Tibial artery (tissue), 4 donors: ENCODE measurements at regions not wholly inside any gene's neighbourhood (a gene's known extent, or its start where the extent isn't known, plus 50 kb on each side); places are given as distances from the start of the nearest gene placed in this dataset.

ENCODE experiments used
- DNase-seq, 2 donors: peaks; one replicate each; pipeline ENCODE4 v3.0.0-alpha.2; 2019
- H3K27ac ChIP-seq, 2 donors: fragments of 200-600 bp; sonication (generic) in 1 of 2; 1 replicate in 1 of 2; 2 replicates in 1 of 2; pipeline ENCODE4 v1.5.1; 2018 to 2019; ENCODE audit warnings: mild to moderate bottlenecking in 1 of 2
- H3K27me3 ChIP-seq, 2 donors: fragments of 200-600 bp; sonication (generic) in 1 of 2; one replicate each; pipeline versions ENCODE4 v1.5.1 to v1.6.0; 2016 to 2019
- H3K36me3 ChIP-seq, 3 donors: fragments of 200-600 bp; sonication (generic) in 2 of 3; one replicate each; pipeline ENCODE4 v1.5.1; 2016 to 2019; ENCODE audit warnings: mild to moderate bottlenecking in 2 of 3
- H3K4me1 ChIP-seq, 4 donors: fragments of 200-600 bp; sonication (generic) in 2 of 4; 1 replicate in 3 of 4; 2 replicates in 1 of 4; pipeline ENCODE4 v1.5.1; 2016 to 2019
- H3K4me3 ChIP-seq, 2 donors: fragments of 200-600 bp; sonication (generic) in 1 of 2; 1 replicate in 1 of 2; 2 replicates in 1 of 2; pipeline ENCODE4 v1.5.1; 2018 to 2019; ENCODE audit warnings: mild to moderate bottlenecking in 2 of 2
- H3K9me3 ChIP-seq, 3 donors: fragments of 200-600 bp; sonication (generic) in 1 of 3; one replicate each; pipeline ENCODE4 v1.5.1; 2016 to 2019
- intact Hi-C: fragments of 100-400 bp; cut with DNase I; formaldehyde crosslinking; loops from one replicate; pipeline ENCODE4 v1.15.0; 2023; ENCODE audit warnings: low total_unique reads
- TF ChIP-seq, protein P1 (sequence below), 2 experiments: fragments of 200-600 bp in 1 of 2; fragments of 450-650 bp in 1 of 2; IDR thresholded peaks; one replicate each; pipeline ENCODE4 v1.5.1; 2017 to 2019; ENCODE audit warnings: antibody characterized with exemption in 2 of 2, mild to moderate bottlenecking in 1 of 2, moderate library complexity in 1 of 2

DNA sequence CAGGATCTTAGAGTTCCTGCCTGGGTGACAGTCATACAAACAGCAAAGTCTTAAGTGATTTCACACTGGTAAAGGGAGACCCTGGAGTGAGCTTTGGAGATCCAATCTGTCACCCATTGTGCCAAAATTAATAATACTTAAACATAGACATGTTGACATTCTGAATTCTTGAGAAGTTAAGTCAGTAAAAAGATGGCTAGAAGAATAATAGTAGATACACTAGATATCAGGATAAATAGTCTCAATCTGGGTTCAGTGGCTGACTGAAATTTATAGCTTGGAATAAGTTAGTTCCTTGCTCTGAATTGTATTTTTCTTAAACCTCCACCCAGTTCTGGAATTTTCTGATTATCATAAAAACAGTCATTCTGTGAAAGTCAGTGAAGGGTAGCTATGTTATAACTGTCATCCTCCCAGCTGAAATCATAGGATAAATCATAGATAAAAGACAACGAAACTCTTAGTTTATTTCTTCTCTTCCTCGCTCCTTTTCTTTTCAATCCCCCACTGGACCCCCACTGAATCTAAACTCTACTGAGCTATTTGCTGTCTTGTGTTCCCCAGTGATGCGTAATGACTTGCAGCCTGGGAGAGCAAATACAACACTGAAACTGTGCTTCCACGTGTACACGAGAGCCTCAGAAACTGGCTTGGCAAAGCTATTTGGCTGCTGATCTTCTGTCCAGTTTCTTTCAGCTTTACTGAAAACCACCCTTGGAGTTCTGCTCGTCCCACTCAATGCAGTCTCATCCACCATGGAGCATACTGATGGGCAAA, 175.4 kb upstream of the TP63 start:
- H3K36me3 ChIP-seq = no peaks in the 10 kb centered on the region
- no peaks in the 10 kb centered on the region for H3K9me3 ChIP-seq
- intact Hi-C loops = no loop called here
- DNase-seq = no peak
- no peak overlapping the region for H3K4me3 ChIP-seq
- H3K4me1 ChIP-seq = peaks cover 0 to 33% (median 8%) of the 10 kb centered on the region in 4 donors
- no peaks in the 10 kb centered on the region for H3K27me3 ChIP-seq
- no peak overlapping the region for H3K27ac ChIP-seq
- TF ChIP-seq, protein P1, sequence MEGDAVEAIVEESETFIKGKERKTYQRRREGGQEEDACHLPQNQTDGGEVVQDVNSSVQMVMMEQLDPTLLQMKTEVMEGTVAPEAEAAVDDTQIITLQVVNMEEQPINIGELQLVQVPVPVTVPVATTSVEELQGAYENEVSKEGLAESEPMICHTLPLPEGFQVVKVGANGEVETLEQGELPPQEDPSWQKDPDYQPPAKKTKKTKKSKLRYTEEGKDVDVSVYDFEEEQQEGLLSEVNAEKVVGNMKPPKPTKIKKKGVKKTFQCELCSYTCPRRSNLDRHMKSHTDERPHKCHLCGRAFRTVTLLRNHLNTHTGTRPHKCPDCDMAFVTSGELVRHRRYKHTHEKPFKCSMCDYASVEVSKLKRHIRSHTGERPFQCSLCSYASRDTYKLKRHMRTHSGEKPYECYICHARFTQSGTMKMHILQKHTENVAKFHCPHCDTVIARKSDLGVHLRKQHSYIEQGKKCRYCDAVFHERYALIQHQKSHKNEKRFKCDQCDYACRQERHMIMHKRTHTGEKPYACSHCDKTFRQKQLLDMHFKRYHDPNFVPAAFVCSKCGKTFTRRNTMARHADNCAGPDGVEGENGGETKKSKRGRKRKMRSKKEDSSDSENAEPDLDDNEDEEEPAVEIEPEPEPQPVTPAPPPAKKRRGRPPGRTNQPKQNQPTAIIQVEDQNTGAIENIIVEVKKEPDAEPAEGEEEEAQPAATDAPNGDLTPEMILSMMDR (IDR thresholded peaks at IDR 0.05) = no peak

DNA sequence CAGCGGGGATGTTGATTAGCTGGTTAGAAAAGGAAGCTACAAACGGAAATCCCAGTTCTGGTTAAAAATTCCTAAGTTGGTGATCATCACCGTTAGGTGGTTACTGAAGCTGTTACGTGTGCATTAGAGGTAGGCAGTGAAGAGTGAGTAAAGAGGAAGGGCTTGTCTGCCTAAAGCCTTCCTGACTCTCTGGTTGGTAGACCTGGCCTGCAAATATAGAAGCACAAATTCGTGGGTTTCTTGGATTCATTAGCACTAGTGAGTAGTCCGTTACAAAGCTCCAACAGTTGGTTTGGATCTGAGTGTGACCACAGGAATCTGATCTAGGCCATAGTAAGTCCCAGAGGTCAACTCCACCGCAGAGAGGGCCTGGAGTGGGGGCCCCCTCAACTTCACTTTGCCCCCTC, 174.0 kb upstream of the TP63 start:
- Histone ChIP-seq H3K4me1 (peaks cover 0 to 33% (median 8%) of the 10 kb centered on the region in 4 donors), H3K27ac (no peak overlapping the region), H3K27me3 (no peaks in the 10 kb centered on the region), H3K36me3 (no peaks in the 10 kb centered on the region), H3K4me3 (no peak overlapping the region), H3K9me3 (no peaks in the 10 kb centered on the region)
- intact Hi-C loops = no loop called here
- no peak for DNase-seq
- TF ChIP-seq, protein P1 (IDR thresholded peaks at IDR 0.05) = no peak

DNA sequence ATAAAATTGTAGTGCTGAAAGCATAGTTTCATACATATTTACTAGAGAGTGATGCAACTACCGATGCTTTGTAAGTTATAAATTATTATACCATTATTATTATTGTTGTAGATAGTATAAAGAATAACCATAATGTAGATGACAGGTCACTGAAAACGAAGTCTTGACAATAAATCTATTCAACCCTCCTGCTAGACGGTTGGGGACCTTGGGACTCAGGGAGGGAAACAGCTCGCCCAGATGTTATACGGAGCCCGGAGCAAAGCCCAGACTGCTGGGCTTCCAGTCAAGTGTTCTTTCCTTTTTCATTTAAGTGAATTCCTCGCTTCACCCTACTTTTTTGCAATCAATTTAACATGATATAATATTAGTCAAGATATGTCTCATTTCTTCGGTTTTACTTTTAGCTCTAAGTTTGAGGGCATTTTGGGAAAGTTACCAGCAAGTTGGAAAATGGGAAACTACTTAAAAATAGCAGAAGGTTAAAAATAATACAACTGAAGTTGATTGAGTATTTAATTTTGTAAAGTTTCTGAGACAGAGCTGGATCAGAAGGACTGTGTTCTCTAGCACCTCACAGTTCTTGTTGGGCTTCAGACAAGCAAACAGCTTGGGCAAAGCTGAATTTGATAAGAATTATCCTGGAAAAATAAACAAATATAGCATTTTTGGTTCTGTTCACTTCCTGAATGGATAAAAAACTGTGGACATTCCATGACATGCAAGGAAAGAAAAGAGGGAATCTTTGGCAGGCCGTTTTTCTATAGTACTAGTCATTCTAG, 173.4 kb upstream of the TP63 start:
- Histone ChIP-seq H3K9me3 (no peaks in the 10 kb centered on the region), H3K27ac (no peak overlapping the region), H3K36me3 (no peaks in the 10 kb centered on the region), H3K4me1 (peaks cover 0 to 33% (median 8%) of the 10 kb centered on the region in 4 donors), H3K4me3 (no peak overlapping the region), H3K27me3 (no peaks in the 10 kb centered on the region)
- intact Hi-C loops = no loop called here
- TF ChIP-seq, protein P1 (IDR thresholded peaks at IDR 0.05) = no peak
- no peak for DNase-seq

DNA sequence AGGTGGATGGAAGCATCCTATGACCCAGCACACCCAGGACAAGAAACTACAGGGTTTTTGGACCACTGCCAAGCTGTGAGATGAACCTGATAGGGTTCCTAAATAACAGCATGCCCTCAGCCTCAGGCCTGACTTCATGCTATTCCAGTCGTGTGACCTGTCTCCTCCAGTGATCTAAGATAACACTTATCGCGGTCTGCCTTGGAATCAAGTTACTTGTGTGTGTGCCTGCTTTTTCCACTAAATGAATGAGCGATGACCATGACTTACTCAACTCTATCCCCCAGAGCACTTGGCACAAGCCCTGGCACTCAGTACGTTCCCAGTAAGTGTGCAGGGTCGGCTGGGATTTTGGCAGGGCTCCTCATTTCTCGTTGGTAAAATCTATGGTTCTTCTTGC, 172.7 kb upstream of the TP63 start:
- TF ChIP-seq, protein P1 (IDR thresholded peaks at IDR 0.05) = no peak
- Histone ChIP-seq H3K9me3 (no peaks in the 10 kb centered on the region), H3K36me3 (no peaks in the 10 kb centered on the region), H3K27me3 (no peaks in the 10 kb centered on the region), H3K4me1 (peaks cover 0 to 33% (median 8%) of the 10 kb centered on the region in 4 donors), H3K4me3 (no peak overlapping the region), H3K27ac (no peak overlapping the region)
- DNase-seq = no peak
- intact Hi-C loops = no loop called here

DNA sequence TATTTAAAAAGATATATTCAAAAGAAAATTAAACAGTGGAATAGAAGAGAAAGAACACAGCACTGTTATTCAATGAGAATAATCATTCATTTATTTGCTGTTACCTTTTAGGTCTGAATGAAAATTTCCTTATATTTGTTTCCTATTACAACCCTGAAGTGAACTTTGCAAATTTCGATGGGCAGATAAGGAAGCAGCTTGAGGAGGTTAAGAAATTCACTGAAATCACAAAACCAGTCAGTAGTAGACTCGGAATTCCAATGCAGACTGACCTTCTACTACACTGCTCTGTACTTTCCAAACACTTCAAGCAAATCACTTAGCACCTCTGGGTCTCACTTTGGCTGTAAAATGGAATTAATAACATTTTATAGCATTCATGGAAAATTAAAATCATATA, 172.0 kb upstream of the TP63 start:
- H3K27ac ChIP-seq = no peak overlapping the region
- no peaks in the 10 kb centered on the region for H3K9me3 ChIP-seq
- intact Hi-C loops = no loop called here
- TF ChIP-seq, protein P1 (IDR thresholded peaks at IDR 0.05) = no peak
- no peak for DNase-seq
- no peak overlapping the region for H3K4me3 ChIP-seq
- H3K4me1 ChIP-seq = peaks cover 0 to 33% (median 8%) of the 10 kb centered on the region in 4 donors
- no peaks in the 10 kb centered on the region for H3K27me3 ChIP-seq
- H3K36me3 ChIP-seq = no peaks in the 10 kb centered on the region
